ENCODE measurements at regions not wholly inside any gene's neighbourhood (a gene's known extent, or its start where the extent isn't known, plus 50 kb on each side); places are given as distances from the start of the nearest gene placed in this dataset.

DNA sequence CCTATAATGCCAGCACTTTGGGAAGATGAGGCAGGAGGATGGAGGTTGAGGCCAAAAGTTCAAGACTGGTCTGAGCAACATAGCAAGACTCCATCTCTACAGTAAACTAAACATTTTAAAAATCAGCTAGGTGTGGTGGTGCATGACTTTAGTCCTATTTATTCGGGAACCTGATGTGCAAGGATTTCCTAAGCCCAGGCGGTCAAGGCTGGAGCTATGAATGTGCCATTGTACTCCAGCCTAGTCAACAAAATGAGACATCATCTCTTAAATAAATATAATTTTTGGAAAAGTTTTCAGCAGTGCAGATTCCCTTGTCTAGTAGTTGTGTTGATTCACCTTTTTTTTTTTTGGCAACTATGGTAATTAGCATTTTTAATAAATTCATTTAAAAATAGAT is 928.7 kb upstream of the PRKX start:
- TF ChIP-seq POLR2A (IDR thresholded peaks at IDR 0.05; ENCODE audit: low read depth, low read length) (no peak), CTCF (IDR thresholded peaks at IDR 0.05; ENCODE audit: extremely low read depth in 1 of 2, insufficient read depth in 1 of 2, low read depth in 1 of 2, low read length in 2 of 2) (no peak)
